Neural progenitor cell (in vitro differentiated cells): ENCODE measurements at regions not wholly inside any gene's neighbourhood (a gene's known extent, or its start where the extent isn't known, plus 50 kb on each side); places are given as distances from the start of the nearest gene placed in this dataset.
"Not testable (repeated sequence)": the region's sequence is repeated elsewhere in the genome, so short reads cannot be mapped to it uniquely, and the experiment has no call there.

Experiments
- DNase-seq: peaks from one replicate; pipeline ENCODE4 v3.0.0-alpha.2; 2016; ENCODE audit warnings: low spot score
- H2AFZ ChIP-seq: fragments of 200-600 bp; sonication (generic); replicated peaks from 2 replicates; pipeline ENCODE4 v1.6.1; 2016; ENCODE audit warnings: antibody characterized with exemption
- H3F3A ChIP-seq: fragments of 200-600 bp; sonication (generic); 2 replicates; pipeline ENCODE4 v1.6.1; 2016; ENCODE audit warnings: antibody characterized with exemption, low read depth
- H3K27ac ChIP-seq: fragments of 200-600 bp; sonication (generic); 2 replicates; pipeline ENCODE4 v1.5.1; 2016; ENCODE audit warnings: mild to moderate bottlenecking
- H3K27me3 ChIP-seq: fragments of 200-600 bp; sonication (generic); 2 replicates; pipeline ENCODE4 v1.6.1; 2016; ENCODE audit warnings: mild to moderate bottlenecking, moderate library complexity
- H3K36me3 ChIP-seq: fragments of 200-600 bp; sonication (generic); 2 replicates; pipeline ENCODE4 v1.5.1; 2016
- H3K4me1 ChIP-seq: fragments of 200-600 bp; sonication (generic); 2 replicates; pipeline ENCODE4 v1.6.1; 2016; ENCODE audit warnings: mixed run types
- H3K4me2 ChIP-seq: fragments of 200-600 bp; sonication (generic); 2 replicates; pipeline ENCODE4 v1.6.1; 2016
- H3K4me3 ChIP-seq: fragments of 200-600 bp; sonication (generic); 2 replicates; pipeline ENCODE4 v1.5.1; 2016
- H3K79me2 ChIP-seq: fragments of 200-600 bp; sonication (generic); 2 replicates; pipeline ENCODE4 v1.6.1; 2016; ENCODE audit warnings: low read depth
- H3K9ac ChIP-seq: fragments of 200-600 bp; sonication (generic); 2 replicates; pipeline ENCODE4 v1.6.1; 2016
- H3K9me3 ChIP-seq: fragments of 200-600 bp; sonication (generic); 2 replicates; pipeline ENCODE4 v1.5.1; 2016; ENCODE audit warnings: low read depth
- H4K20me1 ChIP-seq: fragments of 200-600 bp; sonication (generic); 2 replicates; pipeline ENCODE4 v1.6.1; 2016; ENCODE audit warnings: low read depth
- H3K27ac Mint-ChIP-seq: 3 replicates; pipeline ENCODE4 v1.8.0; 2021; ENCODE audit warnings: mixed read lengths
- H3K27me3 Mint-ChIP-seq: 2 replicates; pipeline ENCODE4 v1.8.0; 2022; ENCODE audit warnings: low read depth, mild to moderate bottlenecking, inconsistent platforms, moderate library complexity, mixed read lengths; ENCODE audit not compliant: insufficient read depth
- H3K36me3 Mint-ChIP-seq: 3 replicates; pipeline ENCODE4 v1.8.0; 2021; ENCODE audit warnings: mixed read lengths
- H3K4me1 Mint-ChIP-seq: 3 replicates; pipeline ENCODE4 v1.8.0; 2021; ENCODE audit warnings: mixed read lengths
- H3K4me3 Mint-ChIP-seq: 3 replicates; pipeline ENCODE4 v1.8.0; 2021; ENCODE audit warnings: mild to moderate bottlenecking, moderate library complexity, mixed read lengths
- H3K9me3 Mint-ChIP-seq: 3 replicates; pipeline ENCODE4 v1.8.0; 2020; ENCODE audit warnings: mixed read lengths
- EZH2 ChIP-seq: fragments of 200-600 bp; sonication (generic); IDR thresholded peaks from 2 replicates; pipeline ENCODE4 v1.6.1; 2017; ENCODE audit warnings: antibody characterized with exemption, mild to moderate bottlenecking, moderate library complexity
- EZH2phosphoT487 ChIP-seq: fragments of 200-600 bp; sonication (generic); IDR thresholded peaks from 2 replicates; pipeline ENCODE4 v1.6.1; 2017; ENCODE audit warnings: antibody characterized with exemption
- TF ChIP-seq, protein P1 (sequence below): fragments of 200-600 bp; sonication (generic); IDR thresholded peaks from 2 replicates; pipeline ENCODE4 v1.5.1; 2017; ENCODE audit warnings: antibody characterized with exemption, mild to moderate bottlenecking

GRCh38 chr13:83450591-83450990 lies 431.7 kb downstream of the SLITRK1 start:
- H3K9me3 ChIP-seq = no peaks in the 10 kb centered on the region
- no peak overlapping the region for H2AFZ ChIP-seq

GRCh38 chr13:83449668-83450395 lies 432.4 kb downstream of the SLITRK1 start:
- no peak for TF ChIP-seq EZH2
- TF ChIP-seq, protein P1, sequence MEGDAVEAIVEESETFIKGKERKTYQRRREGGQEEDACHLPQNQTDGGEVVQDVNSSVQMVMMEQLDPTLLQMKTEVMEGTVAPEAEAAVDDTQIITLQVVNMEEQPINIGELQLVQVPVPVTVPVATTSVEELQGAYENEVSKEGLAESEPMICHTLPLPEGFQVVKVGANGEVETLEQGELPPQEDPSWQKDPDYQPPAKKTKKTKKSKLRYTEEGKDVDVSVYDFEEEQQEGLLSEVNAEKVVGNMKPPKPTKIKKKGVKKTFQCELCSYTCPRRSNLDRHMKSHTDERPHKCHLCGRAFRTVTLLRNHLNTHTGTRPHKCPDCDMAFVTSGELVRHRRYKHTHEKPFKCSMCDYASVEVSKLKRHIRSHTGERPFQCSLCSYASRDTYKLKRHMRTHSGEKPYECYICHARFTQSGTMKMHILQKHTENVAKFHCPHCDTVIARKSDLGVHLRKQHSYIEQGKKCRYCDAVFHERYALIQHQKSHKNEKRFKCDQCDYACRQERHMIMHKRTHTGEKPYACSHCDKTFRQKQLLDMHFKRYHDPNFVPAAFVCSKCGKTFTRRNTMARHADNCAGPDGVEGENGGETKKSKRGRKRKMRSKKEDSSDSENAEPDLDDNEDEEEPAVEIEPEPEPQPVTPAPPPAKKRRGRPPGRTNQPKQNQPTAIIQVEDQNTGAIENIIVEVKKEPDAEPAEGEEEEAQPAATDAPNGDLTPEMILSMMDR = no peak
- TF ChIP-seq EZH2phosphoT487 = no peak
- no peak overlapping the region for H2AFZ ChIP-seq
- peak overlapping the region; percentile 68 for H3K27ac ChIP-seq
- H3K4me2 ChIP-seq = peak overlapping the region; percentile 66
- peak overlapping the region; percentile 57 for H3K27ac Mint-ChIP-seq
- H3K9ac ChIP-seq = no peak overlapping the region
- H3K4me3 Mint-ChIP-seq = no peak overlapping the region
- peak; percentile 60 for DNase-seq
- no peaks in the 10 kb centered on the region for H3K9me3 Mint-ChIP-seq
- H3K9me3 ChIP-seq = no peaks in the 10 kb centered on the region
- H3K4me1 Mint-ChIP-seq = peaks cover 14% of the 10 kb centered on the region
- H3K79me2 ChIP-seq = no peaks in the 10 kb centered on the region
- H4K20me1 ChIP-seq = no peaks in the 10 kb centered on the region
- H3K4me3 ChIP-seq = peak overlapping the region; percentile 10
- peaks cover 15% of the 10 kb centered on the region for H3F3A ChIP-seq
- H3K36me3 ChIP-seq = no peaks in the 10 kb centered on the region
- no peaks in the 10 kb centered on the region for H3K27me3 ChIP-seq
- H3K36me3 Mint-ChIP-seq = no peaks in the 10 kb centered on the region
- no peaks in the 10 kb centered on the region for H3K27me3 Mint-ChIP-seq
- peaks cover 19% of the 10 kb centered on the region for H3K4me1 ChIP-seq

More at GRCh38 chr13:83450591-83450990, 431.7 kb downstream of the SLITRK1 start:
- peak; percentile 20 for DNase-seq
- peaks cover 15% of the 10 kb centered on the region for H3F3A ChIP-seq
- peak overlapping the region; percentile 66 for H3K4me2 ChIP-seq
- H3K27me3 ChIP-seq = no peaks in the 10 kb centered on the region
- H3K9me3 Mint-ChIP-seq = no peaks in the 10 kb centered on the region
- peaks cover 19% of the 10 kb centered on the region for H3K4me1 ChIP-seq
- H3K9ac ChIP-seq = no peak overlapping the region
- H3K27ac ChIP-seq = peak overlapping the region; percentile 68
- H3K4me3 Mint-ChIP-seq = no peak overlapping the region
- H3K36me3 ChIP-seq = no peaks in the 10 kb centered on the region
- no peak overlapping the region for H3K4me3 ChIP-seq
- H3K27me3 Mint-ChIP-seq = no peaks in the 10 kb centered on the region
- no peaks in the 10 kb centered on the region for H4K20me1 ChIP-seq
- peaks cover 14% of the 10 kb centered on the region for H3K4me1 Mint-ChIP-seq
- peak overlapping the region; percentile 97 for H3K27ac Mint-ChIP-seq
- H3K79me2 ChIP-seq = no peaks in the 10 kb centered on the region
- no peak for TF ChIP-seq EZH2
- no peak for TF ChIP-seq EZH2phosphoT487
- TF ChIP-seq, protein P1 = no peak
- no peaks in the 10 kb centered on the region for H3K36me3 Mint-ChIP-seq

DNA sequence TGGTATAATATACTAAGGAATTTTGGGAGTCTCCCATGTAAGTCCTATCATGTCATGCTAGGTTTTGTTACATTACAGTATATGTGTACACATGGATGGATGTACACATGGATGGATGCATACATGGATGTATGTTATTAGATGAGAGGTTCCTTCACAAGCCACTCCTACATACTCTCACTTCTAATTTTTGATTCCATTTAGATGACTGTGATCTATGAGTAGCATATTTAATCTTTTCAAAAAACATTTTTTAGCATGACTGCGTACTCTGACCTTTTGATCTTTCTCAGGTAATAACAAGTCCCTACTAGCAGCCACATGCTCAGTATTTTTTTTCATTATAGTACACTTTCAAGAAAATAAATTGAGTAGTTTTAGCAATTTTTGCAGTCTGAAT lies 441.8 kb downstream of the SLITRK1 start:
- TF ChIP-seq, protein P1 = no peak
- DNase-seq = no peak

DNA sequence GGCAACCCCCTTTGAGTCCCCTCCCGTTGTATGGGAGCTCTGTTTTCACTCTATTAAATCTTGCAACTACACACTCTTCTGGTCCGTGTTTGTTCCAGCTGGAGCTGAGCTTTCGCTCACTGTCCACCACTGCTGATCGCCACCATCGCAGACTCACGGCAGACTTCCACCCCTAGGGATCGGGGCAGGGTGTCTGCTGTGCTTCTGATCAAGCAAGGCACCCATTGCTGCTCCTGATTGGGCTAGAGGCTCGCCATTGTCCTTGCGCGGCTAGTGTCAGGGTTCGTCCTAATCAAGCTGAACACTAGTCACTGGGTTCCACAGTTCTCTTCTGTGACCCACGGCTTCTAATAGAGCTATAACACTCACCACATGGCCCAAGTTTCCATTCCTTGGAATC lies 442.8 kb downstream of the SLITRK1 start:
- not testable (repeated sequence) for H3K27me3 Mint-ChIP-seq, H3F3A ChIP-seq, H3K9me3 Mint-ChIP-seq, H4K20me1 ChIP-seq, H3K36me3 Mint-ChIP-seq, H3K9me3 ChIP-seq, DNase-seq, H3K4me3 Mint-ChIP-seq, H3K27me3 ChIP-seq, H3K27ac Mint-ChIP-seq, H3K4me1 Mint-ChIP-seq, H3K4me2 ChIP-seq, H3K4me1 ChIP-seq, H3K4me3 ChIP-seq, H3K36me3 ChIP-seq, H2AFZ ChIP-seq, H3K9ac ChIP-seq, H3K27ac ChIP-seq, H3K79me2 ChIP-seq

More for the DNA sequence above, 441.8 kb downstream of the SLITRK1 start:
- no peak overlapping the region for H3K4me2 ChIP-seq
- no peak overlapping the region for H3K9ac ChIP-seq
- Mint-ChIP-seq H3K36me3 (no peaks in the 10 kb centered on the region), H3K4me3 (no peak overlapping the region), H3K27ac (no peak overlapping the region), H3K9me3 (no peaks in the 10 kb centered on the region), H3K4me1 (no peaks in the 10 kb centered on the region), H3K27me3 (no peaks in the 10 kb centered on the region)
- H3K79me2 ChIP-seq = no peaks in the 10 kb centered on the region
- H2AFZ ChIP-seq = no peak overlapping the region
- H3K9me3 ChIP-seq = no peaks in the 10 kb centered on the region
- H3K27ac ChIP-seq = no peak overlapping the region
- H3K27me3 ChIP-seq = no peaks in the 10 kb centered on the region
- H3K4me3 ChIP-seq = no peak overlapping the region
- H3K4me1 ChIP-seq = no peaks in the 10 kb centered on the region
- no peaks in the 10 kb centered on the region for H3F3A ChIP-seq
- no peaks in the 10 kb centered on the region for H4K20me1 ChIP-seq
- no peaks in the 10 kb centered on the region for H3K36me3 ChIP-seq
